ENCODE measurements at regions not wholly inside any gene's neighbourhood (a gene's known extent, or its start where the extent isn't known, plus 50 kb on each side); places are given as distances from the start of the nearest gene placed in this dataset.

GRCh38 chr3:148186881-148187280 lies 510.8 kb upstream of the AGTR1 start:
- no peak for DNase-seq

GRCh38 chr3:148187296-148187695 lies 510.4 kb upstream of the AGTR1 start:
- DNase-seq = no peak

- DNase-seq = no peak
These were observed 507.2 kb upstream of the AGTR1 start for GRCh38 chr3:148190441-148190990.

GRCh38 chr3:148191966-148192365 lies 505.7 kb upstream of the AGTR1 start:
- DNase-seq = no peak

GRCh38 chr3:148197061-148197460 lies 500.6 kb upstream of the AGTR1 start:
- DNase-seq = no peak

- DNase-seq = no peak
These were observed 495.3 kb upstream of the AGTR1 start for GRCh38 chr3:148202386-148202785.

GRCh38 chr3:148203297-148204010 lies 494.2 kb upstream of the AGTR1 start:
- no peak for DNase-seq

- DNase-seq = no peak
These were observed 493.6 kb upstream of the AGTR1 start for GRCh38 chr3:148204131-148204530.

GRCh38 chr3:148205977-148206376 lies 491.7 kb upstream of the AGTR1 start:
- DNase-seq = no peak

- DNase-seq = no peak
These were observed 491.3 kb upstream of the AGTR1 start for GRCh38 chr3:148206446-148206845.

GRCh38 chr3:148208975-148209374 lies 488.7 kb upstream of the AGTR1 start:
- DNase-seq = no peak

- no peak for DNase-seq
These were observed 486.0 kb upstream of the AGTR1 start for GRCh38 chr3:148211725-148212124.

- no peak for DNase-seq
These were observed 483.0 kb upstream of the AGTR1 start for GRCh38 chr3:148214705-148215104.

GRCh38 chr3:148217317-148217716 lies 480.4 kb upstream of the AGTR1 start:
- no peak for DNase-seq

GRCh38 chr3:148218222-148218621 lies 479.5 kb upstream of the AGTR1 start:
- DNase-seq = no peak

GRCh38 chr3:148219999-148220398 lies 477.7 kb upstream of the AGTR1 start:
- DNase-seq = no peak

GRCh38 chr3:148221303-148221702 lies 476.4 kb upstream of the AGTR1 start:
- DNase-seq = no peak

GRCh38 chr3:148223266-148223665 lies 474.4 kb upstream of the AGTR1 start:
- no peak for DNase-seq

GRCh38 chr3:148226246-148226645 lies 471.5 kb upstream of the AGTR1 start:
- no peak for DNase-seq

GRCh38 chr3:148227534-148227933 lies 470.2 kb upstream of the AGTR1 start:
- DNase-seq = no peak

- DNase-seq = no peak
These were observed 468.6 kb upstream of the AGTR1 start for GRCh38 chr3:148229107-148229506.

GRCh38 chr3:148230473-148230872 lies 467.2 kb upstream of the AGTR1 start:
- DNase-seq = no peak

- no peak for DNase-seq
These were observed 465.3 kb upstream of the AGTR1 start for GRCh38 chr3:148232389-148232788.

GRCh38 chr3:148233403-148233802 lies 464.3 kb upstream of the AGTR1 start:
- no peak for DNase-seq

- no peak for DNase-seq
These were observed 463.2 kb upstream of the AGTR1 start for GRCh38 chr3:148234536-148234935.
